B cell (primary cell): ENCODE measurements at regions not wholly inside any gene's neighbourhood (a gene's known extent, or its start where the extent isn't known, plus 50 kb on each side); places are given as distances from the start of the nearest gene placed in this dataset.

Experiments
- ATAC-seq: fragments of 200-7000 bp; cut with Tn5 transposase; one replicate; pipeline ENCODE4 v1.10.0; 2021; ENCODE audit warnings: low read depth, mild to moderate bottlenecking, moderate number of reproducible peaks, moderate library complexity
- CTCF ChIA-PET: fragments of 350-600 bp; sonication (Branson Sonifier 250); formaldehyde crosslinking; loops from one replicate; lab custom pipeline; 2021; ENCODE audit warnings: antibody characterized with exemption, inconsistent platforms; lab: Charles Lee
- POLR2A ChIA-PET: fragments of 350-600 bp; sonication (Branson Sonifier 250); formaldehyde crosslinking; loops from one replicate; lab custom pipeline; 2021; ENCODE audit warnings: antibody characterized with exemption; lab: Charles Lee
- DNase-seq: peaks from one replicate; pipeline ENCODE4 v3.0.0; 2013
- H2AFZ ChIP-seq: 2 replicates; pipeline ENCODE4 v1.6.1; 2012; ENCODE audit warnings: mild to moderate bottlenecking, low read depth, low read length; ENCODE audit not compliant: insufficient read depth, poor library complexity, severe bottlenecking
- H3K27ac ChIP-seq, 2 donors: 1 replicate in 1 of 2; 2 replicates in 1 of 2; pipeline ENCODE4 v1.5.1; 2012 to 2013; ENCODE audit warnings: low read length in 2 of 2, mild to moderate bottlenecking in 2 of 2, moderate library complexity in 1 of 2
- H3K27me3 ChIP-seq, 4 experiments: fragments of 200-600 bp in 1 of 4; sonication (generic) in 1 of 4; replicated peaks in 1 of 4; 1 replicate in 2 of 4; 2 replicates in 2 of 4; pipeline versions ENCODE4 v1.6.1 to v1.7.0; 2013 to 2016; ENCODE audit warnings: low read length in 3 of 4, mild to moderate bottlenecking in 2 of 4, mixed read lengths in 1 of 4, moderate library complexity in 1 of 4; ENCODE audit not compliant: insufficient read depth in 4 of 4, control insufficient read depth in 3 of 4; ENCODE audit errors: control extremely low read depth in 1 of 4
- H3K36me3 ChIP-seq, 2 experiments: replicated peaks in 1 of 2; 1 replicate in 1 of 2; 2 replicates in 1 of 2; pipeline versions ENCODE4 v1.6.1 to v1.7.1; 2013; ENCODE audit warnings: low read length in 1 of 2; ENCODE audit not compliant: insufficient read depth in 2 of 2, control insufficient read depth in 1 of 2; ENCODE audit errors: control extremely low read depth in 1 of 2, extremely low read depth in 1 of 2
- H3K4me1 ChIP-seq, 2 donors: fragments of 200-600 bp in 1 of 2; sonication (generic) in 1 of 2; 1 replicate in 1 of 2; 2 replicates in 1 of 2; pipeline versions ENCODE4 v1.5.1 to v1.6.1; 2013 to 2017; ENCODE audit warnings: low read length in 2 of 2; ENCODE audit not compliant: control insufficient read depth in 2 of 2, insufficient read depth in 2 of 2
- H3K4me2 ChIP-seq: replicated peaks from 2 replicates; pipeline ENCODE3; 2012; ENCODE audit warnings: mild to moderate bottlenecking, low read depth, low read length; ENCODE audit not compliant: poor library complexity, severe bottlenecking
- H3K4me3 ChIP-seq, 5 experiments: fragments of 200-600 bp in 1 of 5; sonication (generic) in 1 of 5; 1 replicate in 3 of 5; 2 replicates in 2 of 5; pipeline versions ENCODE4 v1.5.1 to v1.7.0; 2011 to 2016; ENCODE audit warnings: low read length in 4 of 5, mild to moderate bottlenecking in 4 of 5, low read depth in 2 of 5, control low read depth in 1 of 5, moderate library complexity in 1 of 5; ENCODE audit not compliant: insufficient read depth in 1 of 5; ENCODE audit errors: control extremely low read depth in 1 of 5, extremely low read depth in 1 of 5
- H3K79me2 ChIP-seq: fragments of 200-600 bp; sonication (generic); one replicate; pipeline ENCODE4 v1.6.0; 2016; ENCODE audit warnings: low read length; ENCODE audit not compliant: control insufficient read depth, insufficient read depth
- H3K9ac ChIP-seq: fragments of 200-600 bp; sonication (generic); 2 replicates; pipeline ENCODE4 v1.6.1; 2017; ENCODE audit warnings: mild to moderate bottlenecking, low read length, moderate library complexity
- H3K9me3 ChIP-seq, 3 donors: one replicate each; pipeline versions ENCODE4 v1.6.1 to v1.7.1; 2013; ENCODE audit warnings: low read length in 2 of 3; ENCODE audit not compliant: control insufficient read depth in 2 of 3, insufficient read depth in 1 of 3; ENCODE audit errors: control extremely low read depth in 1 of 3
- H4K20me1 ChIP-seq: 2 replicates; pipeline ENCODE4 v1.6.0; 2012; ENCODE audit warnings: mild to moderate bottlenecking, low read length; ENCODE audit not compliant: insufficient read depth, control insufficient read depth, poor library complexity, severe bottlenecking
- H3K27ac Mint-ChIP-seq: one replicate; pipeline ENCODE4 v1.8.0; 2021; ENCODE audit warnings: mixed read lengths
- H3K27me3 Mint-ChIP-seq: one replicate; pipeline ENCODE4 v1.8.0; 2021; ENCODE audit warnings: mixed read lengths
- H3K4me1 Mint-ChIP-seq: one replicate; pipeline ENCODE4 v1.8.0; 2021; ENCODE audit warnings: mixed read lengths
- H3K4me3 Mint-ChIP-seq: one replicate; pipeline ENCODE4 v1.8.0; 2021; ENCODE audit warnings: mixed read lengths
- H3K9me3 Mint-ChIP-seq: one replicate; pipeline ENCODE4 v1.8.0; 2022; ENCODE audit warnings: mixed read lengths; ENCODE audit not compliant: insufficient read depth
- CTCF ChIP-seq: fragments of 200-600 bp; IDR thresholded peaks from one replicate; pipeline ENCODE4 v1.8.0; 2022; ENCODE audit warnings: antibody characterized with exemption, mild to moderate bottlenecking
- EZH2 ChIP-seq: IDR thresholded peaks from 2 replicates; pipeline ENCODE4 v1.6.1; 2012; ENCODE audit warnings: borderline replicate concordance, low read depth, mild to moderate bottlenecking, moderate library complexity, low read length; ENCODE audit not compliant: insufficient read depth, poor library complexity, severe bottlenecking
- WGBS: methylation state at CpG from one replicate; pipeline ENCODE4 v1.1.5; 2013; ENCODE audit warnings: missing lambda C conversion rate; ENCODE audit not compliant: insufficient coverage; 5-methylcytosine and 5-hydroxymethylcytosine counted together
- intact Hi-C: fragments of 100-400 bp; cut with micrococcal nuclease; formaldehyde crosslinking; loops from one replicate; pipeline ENCODE4 v1.10.0; 2022

DNA sequence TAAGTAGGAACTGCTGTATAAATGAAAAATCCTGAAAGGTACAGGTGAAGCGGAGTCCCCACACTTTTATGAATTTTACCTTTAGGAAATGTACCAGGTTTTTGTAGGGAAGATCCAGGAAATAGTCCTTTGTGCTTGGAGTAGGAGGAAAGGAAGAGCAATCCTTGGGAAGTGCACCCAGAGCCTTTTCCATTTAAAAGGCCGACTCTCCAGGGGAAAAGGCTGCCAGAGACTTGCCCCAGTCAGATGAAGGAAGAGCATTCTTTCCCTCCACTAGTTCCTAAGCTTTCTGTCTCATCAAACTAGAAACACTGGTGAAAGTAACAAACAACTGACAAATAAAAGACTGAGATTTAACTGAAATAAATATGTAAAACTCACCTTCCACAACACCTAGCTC, 779.4 kb upstream of the CDH6 start:
- Mint-ChIP-seq H3K27ac (no peak overlapping the region), H3K4me3 (no peak overlapping the region), H3K27me3 (no peaks in the 10 kb centered on the region), H3K4me1 (no peaks in the 10 kb centered on the region), H3K9me3 (peaks cover 3% of the 10 kb centered on the region)
- Histone ChIP-seq H3K4me1 (no peaks in the 10 kb centered on the region), H3K27me3 (no peaks in the 10 kb centered on the region), H2AFZ (no peak overlapping the region), H4K20me1 (no peaks in the 10 kb centered on the region), H3K27ac (no peak overlapping the region), H3K9me3 (no peaks in the 10 kb centered on the region), H3K9ac (no peak overlapping the region), H3K36me3 (no peaks in the 10 kb centered on the region), H3K79me2 (no peaks in the 10 kb centered on the region), H3K4me2 (no peak overlapping the region), H3K4me3 (no peak overlapping the region)
- DNase-seq (no peak), ATAC-seq (no peak)
- CTCF ChIA-PET: no interaction called here
- TF ChIP-seq EZH2 (no peak), CTCF (no peak)
- intact Hi-C loops: no loop called here
- POLR2A ChIA-PET: no interaction called here
- WGBS: no CpG with 5 or more reads among the region's 2 CpGs

DNA sequence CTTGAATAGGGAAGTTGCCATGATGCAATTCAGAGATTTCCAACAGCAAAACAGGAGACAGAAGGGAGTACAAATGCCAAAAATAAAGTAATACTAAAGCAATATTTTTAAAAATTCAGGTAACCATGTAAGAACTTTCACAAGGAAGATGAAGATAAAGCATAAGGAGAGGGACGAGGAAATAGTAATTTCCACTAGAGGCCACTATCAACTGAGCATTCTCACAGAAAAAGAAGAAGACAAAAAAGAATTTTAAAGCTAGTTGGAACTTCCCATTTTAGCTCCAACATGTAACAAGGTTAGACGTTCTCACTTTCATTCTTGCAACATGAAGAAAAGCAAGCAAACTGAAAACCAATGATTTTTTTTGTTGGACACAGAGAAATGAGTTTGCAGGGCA, 779.9 kb upstream of the CDH6 start:
- ATAC-seq: no peak
- Histone ChIP-seq H3K9me3 (no peaks in the 10 kb centered on the region), H3K79me2 (no peaks in the 10 kb centered on the region), H3K4me3 (no peak overlapping the region), H3K27me3 (no peaks in the 10 kb centered on the region), H3K36me3 (no peaks in the 10 kb centered on the region), H3K27ac (no peak overlapping the region), H2AFZ (no peak overlapping the region), H4K20me1 (no peaks in the 10 kb centered on the region), H3K4me2 (no peak overlapping the region), H3K9ac (no peak overlapping the region), H3K4me1 (no peaks in the 10 kb centered on the region)
- CTCF ChIA-PET: no interaction called here
- DNase-seq: no peak
- Mint-ChIP-seq H3K9me3 (peaks cover 3% of the 10 kb centered on the region), H3K27ac (no peak overlapping the region), H3K4me1 (no peaks in the 10 kb centered on the region), H3K27me3 (no peaks in the 10 kb centered on the region), H3K4me3 (no peak overlapping the region)
- WGBS: no CpG with 5 or more reads among the region's 2 CpGs
- TF ChIP-seq EZH2 (no peak), CTCF (no peak)
- POLR2A ChIA-PET: no interaction called here
- intact Hi-C loops: no loop called here
